ENCODE measurements at regions not wholly inside any gene's neighbourhood (a gene's known extent, or its start where the extent isn't known, plus 50 kb on each side); places are given as distances from the start of the nearest gene placed in this dataset.

DNA sequence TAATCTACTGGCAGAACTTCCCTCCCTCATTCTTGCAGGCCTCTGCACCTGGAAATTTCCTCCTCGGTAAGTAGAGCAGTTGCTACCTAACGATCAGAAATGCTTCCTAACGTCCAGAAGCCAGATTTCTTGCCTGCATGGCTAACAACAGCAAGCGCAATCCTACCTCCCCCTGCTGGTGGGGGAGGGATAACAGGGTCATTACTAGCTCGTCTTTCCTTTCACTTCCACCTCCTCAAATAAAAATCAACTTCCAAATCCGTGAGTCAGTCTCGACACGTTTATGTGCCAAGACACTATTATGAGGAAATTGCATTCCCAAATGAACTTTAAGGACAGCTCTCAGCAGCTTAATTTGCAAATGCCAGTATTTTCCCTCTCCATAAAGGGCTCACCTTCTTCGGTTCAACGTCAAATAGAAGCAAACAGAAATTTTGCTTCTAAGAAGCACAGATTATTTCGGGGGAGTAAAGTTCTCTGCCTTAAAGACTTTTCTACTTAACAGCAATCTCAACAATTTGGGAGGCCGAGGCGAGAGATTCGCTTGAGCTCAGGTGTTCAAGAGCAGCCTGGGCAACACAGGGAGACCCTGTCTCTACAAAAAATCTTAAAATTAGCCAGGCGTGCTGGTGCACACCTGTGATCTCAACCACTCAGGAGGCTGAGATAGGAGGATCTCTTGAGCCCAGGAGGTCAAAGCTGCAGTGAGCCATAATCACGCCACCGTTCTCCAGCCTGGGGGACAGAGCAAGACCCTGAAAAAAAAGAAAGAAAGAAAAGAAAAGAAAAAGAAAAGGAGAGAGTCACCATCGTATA is 188.6 kb upstream of the PSMD7 start:
- H3K4me3 ChIP-seq (ENCODE audit: low read depth, low read length), result no peak overlapping the region
- in situ Hi-C loops (cut with HindIII; ENCODE audit: low sequenced_read_pairs), result no loop called here
- DNase-seq (ENCODE audit: low read depth), result no peak
- TF ChIP-seq, protein P1, sequence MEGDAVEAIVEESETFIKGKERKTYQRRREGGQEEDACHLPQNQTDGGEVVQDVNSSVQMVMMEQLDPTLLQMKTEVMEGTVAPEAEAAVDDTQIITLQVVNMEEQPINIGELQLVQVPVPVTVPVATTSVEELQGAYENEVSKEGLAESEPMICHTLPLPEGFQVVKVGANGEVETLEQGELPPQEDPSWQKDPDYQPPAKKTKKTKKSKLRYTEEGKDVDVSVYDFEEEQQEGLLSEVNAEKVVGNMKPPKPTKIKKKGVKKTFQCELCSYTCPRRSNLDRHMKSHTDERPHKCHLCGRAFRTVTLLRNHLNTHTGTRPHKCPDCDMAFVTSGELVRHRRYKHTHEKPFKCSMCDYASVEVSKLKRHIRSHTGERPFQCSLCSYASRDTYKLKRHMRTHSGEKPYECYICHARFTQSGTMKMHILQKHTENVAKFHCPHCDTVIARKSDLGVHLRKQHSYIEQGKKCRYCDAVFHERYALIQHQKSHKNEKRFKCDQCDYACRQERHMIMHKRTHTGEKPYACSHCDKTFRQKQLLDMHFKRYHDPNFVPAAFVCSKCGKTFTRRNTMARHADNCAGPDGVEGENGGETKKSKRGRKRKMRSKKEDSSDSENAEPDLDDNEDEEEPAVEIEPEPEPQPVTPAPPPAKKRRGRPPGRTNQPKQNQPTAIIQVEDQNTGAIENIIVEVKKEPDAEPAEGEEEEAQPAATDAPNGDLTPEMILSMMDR (IDR thresholded peaks at IDR 0.05; ENCODE audit: low read depth, low read length, missing control alignments), result peak; percentile 21

DNA sequence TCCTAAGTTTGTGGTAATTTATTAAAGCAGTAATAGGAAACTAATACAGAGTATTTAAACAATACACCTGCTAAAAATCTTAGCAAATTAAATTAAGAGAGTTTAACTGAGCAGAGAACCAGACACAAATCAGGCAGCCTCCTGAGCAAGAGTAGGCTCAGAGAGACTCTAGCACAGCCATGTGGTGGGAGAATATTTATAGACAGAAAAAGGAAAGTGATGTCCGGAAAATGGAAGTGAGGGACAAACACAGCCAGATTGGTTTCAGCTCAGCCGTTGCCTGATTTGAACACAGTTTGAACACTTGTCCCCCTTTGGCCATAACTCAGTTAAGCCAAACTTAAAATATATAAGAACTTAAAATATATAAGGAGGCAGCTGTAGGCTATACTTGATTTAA is 192.6 kb upstream of the PSMD7 start:
- in situ Hi-C loops (cut with HindIII; ENCODE audit: low sequenced_read_pairs), result no loop called here
- DNase-seq (ENCODE audit: low read depth), result no peak
- H3K4me3 ChIP-seq (ENCODE audit: low read depth, low read length), result no peak overlapping the region
- TF ChIP-seq, protein P1 (IDR thresholded peaks at IDR 0.05; ENCODE audit: low read depth, low read length, missing control alignments), result no peak

DNA sequence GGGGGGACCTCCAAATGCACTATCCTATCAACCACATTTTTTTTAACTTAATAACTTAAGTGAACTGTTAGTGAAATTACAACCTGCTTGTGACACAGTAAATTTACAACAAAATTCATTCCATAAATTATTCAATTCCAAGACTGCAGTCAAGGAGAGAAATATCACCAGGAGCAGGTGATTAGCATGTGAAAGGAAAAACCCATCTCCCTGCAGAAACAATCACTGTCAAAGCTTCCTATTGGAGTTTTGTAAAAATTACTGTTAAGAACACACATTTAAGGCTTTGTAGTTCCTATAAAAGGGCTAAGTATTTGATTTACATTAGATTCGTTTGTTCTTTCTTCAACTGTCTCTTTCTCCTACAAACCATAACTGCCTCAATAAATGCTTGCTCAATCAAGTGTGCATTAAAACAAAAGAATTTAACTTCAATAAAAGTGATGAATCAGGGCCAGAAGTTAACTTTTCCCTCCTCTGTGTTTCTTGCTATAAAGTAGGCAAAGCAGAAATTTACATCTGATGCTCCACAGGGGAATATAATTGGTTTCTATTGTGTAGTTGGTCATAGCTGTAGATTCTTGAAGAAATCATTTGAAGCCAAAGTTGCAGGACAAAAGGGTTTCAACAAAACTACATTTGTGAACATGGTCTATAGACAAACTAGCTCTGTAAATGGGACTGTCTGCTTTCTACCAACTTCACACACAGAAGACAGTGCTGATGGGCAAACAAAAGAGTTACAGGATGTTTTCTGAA is 195.1 kb upstream of the PSMD7 start:
- TF ChIP-seq, protein P1 (IDR thresholded peaks at IDR 0.05; ENCODE audit: low read depth, low read length, missing control alignments), result no peak
- in situ Hi-C loops (cut with HindIII; ENCODE audit: low sequenced_read_pairs), result no loop called here
- no peak for DNase-seq (ENCODE audit: low read depth)
- H3K4me3 ChIP-seq (ENCODE audit: low read depth, low read length), result no peak overlapping the region

DNA sequence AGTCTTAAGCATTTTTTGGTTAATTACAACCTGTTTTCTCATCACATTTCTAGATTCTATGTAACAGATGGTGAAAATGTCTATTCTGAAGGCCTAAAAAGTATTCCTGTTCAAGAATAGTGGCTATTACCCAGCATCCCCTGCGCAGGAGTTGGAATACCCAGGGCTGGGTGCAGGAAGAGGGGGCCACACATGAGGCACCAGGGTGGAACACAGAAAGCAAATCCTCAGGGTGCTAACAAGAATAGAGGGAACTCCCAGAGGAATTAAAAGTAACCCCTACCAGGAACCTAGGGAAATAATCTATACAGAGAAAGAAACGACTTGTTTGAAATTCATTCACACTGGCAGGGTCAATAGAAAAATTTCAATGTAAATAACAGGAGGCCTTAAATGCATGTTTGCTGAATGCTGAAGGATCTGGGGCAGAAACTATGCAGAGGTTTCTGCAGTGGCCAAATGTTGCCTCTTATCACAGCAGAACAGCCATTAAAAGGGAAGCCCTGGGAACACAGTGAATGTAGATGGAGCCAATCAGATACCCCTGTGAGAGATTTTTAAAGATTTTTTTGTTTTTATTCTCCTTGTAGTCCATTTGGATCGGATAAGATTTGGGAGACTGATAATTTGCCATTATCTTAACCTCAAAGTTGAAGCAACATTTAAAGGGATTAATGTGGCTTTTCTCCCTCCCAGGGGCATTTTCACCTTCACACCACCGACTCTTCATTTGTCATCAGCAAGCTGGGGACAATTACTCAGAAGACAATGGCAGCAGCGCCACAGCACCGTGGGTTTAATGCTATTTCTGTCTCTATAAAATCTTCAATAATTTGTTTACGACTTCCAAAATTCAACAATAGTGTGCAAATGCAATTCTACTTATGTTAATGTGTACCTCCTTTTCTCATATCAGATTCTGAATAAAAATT is 196.0 kb upstream of the PSMD7 start:
- DNase-seq (ENCODE audit: low read depth), result no peak
- H3K4me3 ChIP-seq (ENCODE audit: low read depth, low read length), result no peak overlapping the region
- in situ Hi-C loops (cut with HindIII; ENCODE audit: low sequenced_read_pairs), result no loop called here
- TF ChIP-seq, protein P1 (IDR thresholded peaks at IDR 0.05; ENCODE audit: low read depth, low read length, missing control alignments), result no peak

DNA sequence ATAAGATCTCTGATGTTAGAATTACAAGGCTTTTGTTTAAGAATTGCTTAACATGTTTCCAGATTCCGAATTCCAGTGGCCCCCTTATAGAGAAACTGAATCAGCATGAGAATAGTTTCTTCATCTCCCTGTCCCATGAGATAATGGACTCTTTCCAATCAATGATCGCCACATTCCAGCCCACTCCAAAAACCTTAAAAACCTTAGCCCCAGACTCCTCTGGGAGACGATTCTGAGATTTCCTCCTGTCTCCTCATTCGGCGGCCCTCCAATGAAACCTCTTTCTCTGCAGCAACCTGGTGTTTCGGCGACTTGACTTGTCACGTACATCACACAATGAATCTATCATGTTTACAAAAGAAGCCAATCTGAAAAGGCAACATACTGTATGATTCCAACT is 197.1 kb upstream of the PSMD7 start:
- H3K4me3 ChIP-seq (ENCODE audit: low read depth, low read length), result no peak overlapping the region
- TF ChIP-seq, protein P1 (IDR thresholded peaks at IDR 0.05; ENCODE audit: low read depth, low read length, missing control alignments), result no peak
- in situ Hi-C loops (cut with HindIII; ENCODE audit: low sequenced_read_pairs), result no loop called here
- no peak for DNase-seq (ENCODE audit: low read depth)

DNA sequence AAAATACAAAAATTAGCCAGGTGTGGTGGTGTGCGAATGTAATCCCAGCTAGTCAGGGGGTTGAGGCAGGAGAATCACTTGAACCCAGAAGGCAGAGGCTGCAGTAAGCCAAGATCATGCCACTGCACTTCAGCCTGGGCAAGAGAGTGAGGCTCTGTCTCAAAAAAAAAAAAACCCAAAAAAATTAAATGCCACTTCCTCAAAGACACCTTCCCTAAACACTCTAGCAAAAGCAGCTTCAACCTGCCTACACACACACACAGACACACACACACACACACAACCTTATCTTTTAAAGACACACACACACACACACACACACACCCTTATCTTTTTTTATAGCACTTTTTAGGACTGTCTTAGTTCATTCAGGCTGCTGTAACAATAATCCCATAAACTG is 201.7 kb upstream of the PSMD7 start:
- DNase-seq (ENCODE audit: low read depth), result no peak
- TF ChIP-seq, protein P1 (IDR thresholded peaks at IDR 0.05; ENCODE audit: low read depth, low read length, missing control alignments), result no peak
- no peak overlapping the region for H3K4me3 ChIP-seq (ENCODE audit: low read depth, low read length)
- in situ Hi-C loops (cut with HindIII; ENCODE audit: low sequenced_read_pairs), result no loop called here

Data from astrocyte of the cerebellum (primary cell).